Cardiac fibroblast (primary cell): ENCODE measurements at regions not wholly inside any gene's neighbourhood (a gene's known extent, or its start where the extent isn't known, plus 50 kb on each side); places are given as distances from the start of the nearest gene placed in this dataset.

Source experiments
- DNase-seq, 2 donors: peaks; one replicate each; pipeline versions ENCODE4 v3.0.0 to v3.0.0-alpha.2; 2010; ENCODE audit warnings: low read depth in 2 of 2
- H3K4me3 ChIP-seq, 2 donors: replicated peaks in 1 of 2; 1 replicate in 1 of 2; 2 replicates in 1 of 2; pipeline ENCODE4 v1.5.1; 2011; ENCODE audit warnings: low read depth in 2 of 2, low read length in 2 of 2, mild to moderate bottlenecking in 2 of 2, moderate library complexity in 1 of 2
- TF ChIP-seq, protein P1 (sequence below): IDR thresholded peaks from one replicate; pipeline ENCODE4 v1.5.1; 2011; ENCODE audit warnings: low read depth, mild to moderate bottlenecking, low read length, inconsistent platforms

DNA sequence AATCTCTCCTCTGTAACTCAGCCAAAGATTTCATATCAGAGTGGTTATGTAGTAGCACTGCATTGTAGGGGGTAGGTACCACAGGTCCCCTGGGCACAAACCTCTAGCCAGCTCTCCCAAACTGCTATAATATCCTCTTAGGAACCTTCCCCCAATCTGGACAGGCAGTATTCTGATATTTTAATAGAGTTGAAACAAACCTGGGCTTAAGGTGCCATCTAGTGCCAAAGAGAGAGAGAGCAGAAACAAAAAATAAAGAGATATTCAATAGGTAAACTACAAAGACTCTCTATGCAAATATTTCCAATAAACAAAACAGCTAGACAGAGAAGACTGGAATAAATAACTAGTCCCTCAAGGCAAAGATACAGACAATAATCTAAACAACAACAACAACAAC is 1070.0 kb downstream of the CDH11 start:
- peak; percentile 34 to 35 for DNase-seq
- TF ChIP-seq, protein P1, sequence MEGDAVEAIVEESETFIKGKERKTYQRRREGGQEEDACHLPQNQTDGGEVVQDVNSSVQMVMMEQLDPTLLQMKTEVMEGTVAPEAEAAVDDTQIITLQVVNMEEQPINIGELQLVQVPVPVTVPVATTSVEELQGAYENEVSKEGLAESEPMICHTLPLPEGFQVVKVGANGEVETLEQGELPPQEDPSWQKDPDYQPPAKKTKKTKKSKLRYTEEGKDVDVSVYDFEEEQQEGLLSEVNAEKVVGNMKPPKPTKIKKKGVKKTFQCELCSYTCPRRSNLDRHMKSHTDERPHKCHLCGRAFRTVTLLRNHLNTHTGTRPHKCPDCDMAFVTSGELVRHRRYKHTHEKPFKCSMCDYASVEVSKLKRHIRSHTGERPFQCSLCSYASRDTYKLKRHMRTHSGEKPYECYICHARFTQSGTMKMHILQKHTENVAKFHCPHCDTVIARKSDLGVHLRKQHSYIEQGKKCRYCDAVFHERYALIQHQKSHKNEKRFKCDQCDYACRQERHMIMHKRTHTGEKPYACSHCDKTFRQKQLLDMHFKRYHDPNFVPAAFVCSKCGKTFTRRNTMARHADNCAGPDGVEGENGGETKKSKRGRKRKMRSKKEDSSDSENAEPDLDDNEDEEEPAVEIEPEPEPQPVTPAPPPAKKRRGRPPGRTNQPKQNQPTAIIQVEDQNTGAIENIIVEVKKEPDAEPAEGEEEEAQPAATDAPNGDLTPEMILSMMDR = peak; percentile 11
- no peak overlapping the region for H3K4me3 ChIP-seq

DNA sequence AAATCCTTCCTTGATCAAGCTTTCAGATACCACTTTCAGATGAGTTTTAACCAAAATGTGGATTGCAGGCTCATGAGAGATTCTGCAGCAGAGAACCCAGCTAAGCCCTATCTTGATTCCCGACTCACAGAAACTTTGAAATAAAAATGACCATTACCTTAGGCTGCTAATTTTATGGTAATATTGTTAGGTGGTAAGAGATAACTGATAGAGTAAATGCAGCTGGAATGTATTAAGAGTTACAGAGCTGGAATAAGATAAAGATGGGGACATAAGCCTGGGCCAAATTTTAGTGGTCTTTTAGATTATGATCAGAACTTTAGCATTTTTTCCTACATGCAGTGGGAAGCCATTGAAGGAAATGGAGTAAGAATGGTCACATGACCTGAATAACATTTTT is 1074.0 kb downstream of the CDH11 start:
- TF ChIP-seq, protein P1 = no peak
- no peak overlapping the region for H3K4me3 ChIP-seq
- no peak for DNase-seq

DNA sequence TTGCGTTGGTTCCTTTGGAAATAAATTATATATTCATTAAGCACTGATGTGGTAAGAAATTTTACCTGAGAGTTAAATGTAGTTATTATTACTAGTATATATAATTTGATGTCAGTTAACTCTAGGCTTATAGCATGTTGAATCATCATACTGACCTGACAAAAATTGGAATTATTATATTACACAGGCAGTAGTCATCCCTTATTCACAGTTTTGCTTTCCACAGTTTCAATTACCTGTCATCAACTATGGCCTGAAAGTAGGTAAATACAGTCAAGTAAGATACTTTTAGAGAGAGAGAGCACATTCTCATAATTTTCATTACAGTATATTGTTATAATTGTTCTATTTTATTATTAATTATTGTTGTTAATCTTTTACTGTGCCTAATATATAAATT is 1074.7 kb downstream of the CDH11 start:
- no peak overlapping the region for H3K4me3 ChIP-seq
- TF ChIP-seq, protein P1 = no peak
- DNase-seq = no peak

- TF ChIP-seq, protein P1 = no peak
Observed at GRCh38 chr16:64035337-64035736, 1086.5 kb downstream of the CDH11 start.

DNA sequence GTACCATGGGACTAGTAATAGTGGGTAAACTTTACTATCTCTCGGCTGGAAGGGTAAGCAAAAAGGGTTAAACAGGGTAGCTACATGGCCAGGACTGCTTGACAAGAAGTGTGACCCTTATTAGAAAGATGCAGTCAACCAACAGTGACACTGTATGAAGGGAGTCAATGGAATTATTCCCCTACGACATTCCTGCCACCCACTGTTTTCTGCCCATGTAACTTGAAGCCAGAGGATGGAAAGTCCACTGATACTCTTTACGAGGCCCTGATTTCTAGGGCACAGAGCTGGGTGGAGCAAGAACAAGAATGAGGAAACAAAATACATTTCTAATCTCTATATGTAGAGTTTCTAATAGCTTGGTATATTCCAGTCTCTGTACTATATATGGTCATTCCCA is 1102.5 kb downstream of the CDH11 start:
- DNase-seq = no peak
- TF ChIP-seq, protein P1 = no peak
- no peak overlapping the region for H3K4me3 ChIP-seq

More at GRCh38 chr16:64035337-64035736, 1086.5 kb downstream of the CDH11 start:
- no peak for DNase-seq
- H3K4me3 ChIP-seq = no peak overlapping the region

GRCh38 chr16:64017796-64018195 is 1104.1 kb downstream of the CDH11 start:
- DNase-seq = no peak
- no peak overlapping the region for H3K4me3 ChIP-seq
- TF ChIP-seq, protein P1 = no peak

DNA sequence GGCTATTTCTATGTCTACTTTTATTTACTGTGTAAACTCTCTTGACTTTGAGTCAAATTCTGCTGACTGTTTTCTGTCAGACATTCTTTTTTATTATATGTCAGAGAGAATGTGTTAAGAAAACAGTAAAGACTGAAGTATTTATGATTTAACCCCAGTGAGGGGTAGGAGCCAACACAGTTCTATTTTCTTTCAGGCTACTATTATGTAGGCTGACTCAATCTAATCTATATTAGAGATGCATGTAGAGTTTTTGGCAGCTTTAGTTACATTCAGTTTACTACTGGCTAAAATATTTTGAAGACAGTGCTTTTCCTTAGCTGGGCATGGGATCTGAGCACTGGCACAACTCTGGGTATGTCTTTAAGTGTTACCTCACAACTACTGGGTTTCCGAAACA is 1108.0 kb downstream of the CDH11 start:
- no peak for DNase-seq
- no peak overlapping the region for H3K4me3 ChIP-seq
- TF ChIP-seq, protein P1 = no peak
